G401.6 (cell line): ENCODE measurements at regions not wholly inside any gene's neighbourhood (a gene's known extent, or its start where the extent isn't known, plus 50 kb on each side); places are given as distances from the start of the nearest gene placed in this dataset.

ENCODE experiments used
- FAIRE-seq: peaks from 2 replicates; lab custom pipeline; 2012; peaks lifted over from hg19 to GRCh38; lab: Jason Lieb, UNC

DNA sequence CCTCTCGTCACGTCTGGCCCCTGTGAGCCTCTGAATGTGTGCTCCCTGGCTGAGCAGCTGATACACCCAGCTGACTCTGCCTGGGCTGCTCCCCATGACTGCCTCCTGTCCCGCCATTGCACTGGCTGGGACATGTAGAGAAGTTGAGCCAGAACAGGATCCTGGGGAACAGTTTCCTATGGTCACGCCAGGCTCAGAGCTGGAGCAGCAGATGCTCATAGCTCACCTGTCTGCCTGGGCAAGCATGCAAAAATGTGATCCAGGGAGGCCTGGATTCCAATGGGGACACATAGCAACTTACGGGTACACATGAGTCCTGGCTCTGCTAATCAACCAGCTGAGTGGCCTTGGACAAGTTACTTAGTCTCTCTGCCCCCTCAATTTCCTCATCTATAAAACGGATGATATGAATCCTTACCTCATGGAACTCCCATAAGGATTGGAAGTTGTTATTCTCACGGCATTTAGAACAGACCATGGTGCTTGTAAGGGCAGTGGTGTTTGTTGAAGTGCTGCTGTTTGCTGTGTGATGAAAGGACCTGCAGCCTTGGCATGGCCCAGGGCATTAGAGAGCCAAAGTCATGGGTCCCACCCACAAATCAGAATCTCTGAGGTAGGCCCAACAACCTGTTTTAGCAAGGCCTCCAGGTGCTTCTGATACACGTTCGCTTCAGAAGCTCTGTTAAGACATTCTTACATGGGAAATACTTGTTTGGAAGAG, 150.3 kb upstream of the VANGL1 start:
- no peak for FAIRE-seq

DNA sequence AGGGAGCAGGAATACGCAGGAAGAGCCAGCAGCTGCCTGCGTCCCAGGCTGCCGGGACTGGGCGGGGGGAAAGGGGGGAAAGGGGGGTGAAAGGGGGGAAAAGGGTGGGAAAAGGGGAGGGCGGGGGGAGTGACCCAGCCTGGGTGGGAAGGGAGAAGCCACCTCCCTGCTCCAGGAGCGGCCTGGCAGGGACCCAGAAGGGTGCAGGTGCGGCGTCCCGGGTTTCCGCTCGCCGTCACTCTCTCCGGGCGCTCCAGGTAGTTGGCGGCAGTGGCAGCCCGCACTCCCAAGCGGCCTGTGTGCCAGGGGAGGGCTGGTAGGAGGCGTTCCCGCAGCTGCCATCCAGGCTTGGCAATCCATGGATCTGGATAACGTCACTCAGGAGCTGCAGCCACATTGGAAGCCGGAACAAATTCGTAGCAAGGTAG, 141.0 kb upstream of the NGF start:
- FAIRE-seq = no peak

DNA sequence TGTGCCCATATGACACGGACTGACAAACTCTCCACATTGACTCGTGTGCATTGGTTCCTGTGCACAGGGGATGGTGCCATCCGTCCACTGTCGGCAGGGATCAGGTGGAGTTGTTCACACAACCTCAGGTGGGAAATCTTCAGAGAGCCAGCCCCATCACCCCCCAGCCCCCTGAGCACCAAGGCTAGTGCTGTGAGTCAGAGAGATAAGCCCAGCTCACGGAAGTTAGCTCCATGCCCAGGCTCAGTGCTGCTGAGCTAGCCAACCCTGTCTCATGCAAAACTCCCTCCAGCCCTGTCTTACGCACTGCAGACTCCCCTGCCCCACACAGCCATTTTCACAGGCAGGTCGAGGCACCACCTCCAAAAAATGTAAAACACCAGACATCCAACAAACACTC, 139.0 kb upstream of the NGF start:
- FAIRE-seq = no peak

DNA sequence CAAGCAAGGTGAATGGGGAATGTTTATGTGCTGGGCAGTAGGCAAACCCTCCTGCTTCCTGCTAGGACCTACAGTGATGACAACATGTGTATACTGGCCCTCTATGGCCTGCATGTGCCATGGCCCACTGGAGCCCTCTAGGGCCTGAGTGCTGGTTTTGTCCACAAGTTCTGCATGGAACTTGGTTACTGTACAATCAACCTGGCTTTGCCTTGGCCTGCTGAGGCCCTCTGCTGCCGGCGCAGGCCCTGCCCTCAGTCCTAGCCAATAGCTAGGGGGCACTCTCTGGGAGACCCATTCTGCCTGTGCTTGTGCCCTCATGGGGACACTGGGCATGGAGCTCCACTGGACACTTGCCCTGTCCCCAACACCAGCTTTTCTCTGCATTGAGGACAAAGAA, 138.6 kb upstream of the NGF start:
- FAIRE-seq = no peak

DNA sequence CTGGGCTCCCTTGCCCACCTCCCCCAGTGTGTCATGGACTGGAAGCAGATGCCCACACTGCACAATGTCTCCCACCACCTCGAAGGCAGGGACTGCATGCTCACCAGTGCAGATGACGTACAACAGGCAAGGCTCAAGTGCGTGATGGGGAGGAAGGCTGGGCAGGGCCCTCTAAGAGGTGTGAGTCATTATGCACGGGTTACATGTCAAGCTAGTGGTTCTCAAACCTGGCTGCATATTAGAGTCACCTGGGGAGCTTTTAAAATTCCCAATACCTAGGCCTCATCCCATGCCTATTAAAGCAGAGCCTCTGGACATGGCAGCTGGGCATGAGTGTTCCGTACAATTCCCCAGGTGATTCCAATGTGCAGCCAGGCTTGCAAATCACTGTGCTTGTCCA, 137.9 kb upstream of the NGF start:
- FAIRE-seq = no peak

DNA sequence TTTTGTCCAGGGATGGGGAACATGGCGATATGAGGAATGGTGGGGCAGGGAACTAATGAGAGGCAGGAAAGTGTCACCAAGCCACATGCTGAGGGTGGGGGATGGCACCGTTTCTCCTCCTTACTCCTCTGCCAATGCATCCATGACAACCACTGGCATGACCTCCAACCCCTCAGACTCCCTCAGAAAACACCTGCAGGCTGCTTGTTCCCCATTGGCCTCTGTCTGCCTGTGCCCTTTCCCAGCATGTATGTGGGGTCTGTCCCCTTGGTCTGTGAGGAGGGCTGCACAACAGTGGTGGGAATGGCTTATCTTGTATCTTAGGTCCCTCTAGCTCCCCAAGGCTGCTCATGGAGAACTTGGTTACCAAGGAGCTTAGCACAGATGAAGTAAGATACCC, 137.2 kb upstream of the NGF start:
- FAIRE-seq = no peak

DNA sequence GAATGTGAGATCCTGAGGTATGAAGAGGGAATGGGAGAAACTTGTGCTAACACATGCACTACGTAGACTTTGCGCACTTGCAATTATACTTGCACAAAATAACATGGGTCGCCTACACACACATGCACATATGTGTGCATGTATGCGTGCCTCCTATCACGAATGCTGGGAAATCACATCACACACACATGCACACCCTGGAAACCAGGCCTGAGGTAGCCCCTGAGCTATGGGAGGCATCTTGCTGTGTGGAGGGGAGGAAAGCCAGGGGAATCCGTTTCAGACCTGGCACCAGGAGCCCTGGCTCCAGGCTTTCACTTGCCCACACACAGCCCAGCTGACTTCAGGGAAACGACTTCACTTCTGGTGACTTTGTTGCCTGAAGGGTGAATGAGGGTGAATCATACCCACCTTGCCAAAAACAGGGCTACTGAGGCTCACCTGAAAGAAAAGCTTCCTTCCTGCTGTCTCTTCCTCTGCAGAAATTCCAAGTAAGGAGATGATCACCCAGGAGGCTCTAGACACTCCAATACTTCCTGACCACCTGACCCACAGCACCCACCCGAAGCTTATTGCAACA, 136.0 kb upstream of the NGF start:
- FAIRE-seq = no peak

DNA sequence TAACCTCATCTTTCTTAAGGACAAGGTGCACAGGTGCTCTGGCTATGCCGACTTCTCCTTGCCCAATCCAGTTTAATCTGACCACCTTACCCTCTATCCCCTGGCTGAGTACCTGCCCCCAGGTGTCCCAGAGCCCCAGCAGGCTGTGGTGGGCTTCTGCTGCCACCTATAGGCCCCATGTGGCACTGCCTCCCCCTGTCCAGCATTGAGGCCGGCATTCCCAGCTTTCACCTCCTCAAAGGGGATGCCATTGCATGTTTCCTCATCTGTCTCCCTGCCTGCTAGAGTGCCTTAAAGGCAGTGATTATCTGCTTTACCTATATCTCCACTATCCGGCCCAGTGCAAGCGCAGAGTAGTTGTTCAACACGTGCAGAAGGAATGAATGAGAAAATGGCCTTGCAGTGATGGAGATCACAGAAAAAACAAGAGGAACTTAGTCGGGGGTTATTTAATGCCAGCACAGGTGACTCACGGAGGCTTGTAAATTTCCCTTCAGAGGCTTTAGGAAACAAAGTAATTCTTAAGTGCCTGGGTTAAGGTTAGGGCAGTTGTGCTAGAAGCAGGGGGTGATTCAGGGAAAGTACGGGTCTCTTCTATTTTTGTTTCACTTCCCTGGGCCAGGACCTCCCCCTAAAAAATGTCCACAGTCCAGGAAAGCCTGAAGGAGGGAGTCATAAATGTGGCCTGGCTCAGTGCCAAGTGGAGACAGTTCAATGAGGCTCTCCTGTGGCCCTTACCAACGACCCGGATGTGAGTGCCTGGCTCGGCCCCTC, 131.8 kb upstream of the NGF start:
- FAIRE-seq = no peak

DNA sequence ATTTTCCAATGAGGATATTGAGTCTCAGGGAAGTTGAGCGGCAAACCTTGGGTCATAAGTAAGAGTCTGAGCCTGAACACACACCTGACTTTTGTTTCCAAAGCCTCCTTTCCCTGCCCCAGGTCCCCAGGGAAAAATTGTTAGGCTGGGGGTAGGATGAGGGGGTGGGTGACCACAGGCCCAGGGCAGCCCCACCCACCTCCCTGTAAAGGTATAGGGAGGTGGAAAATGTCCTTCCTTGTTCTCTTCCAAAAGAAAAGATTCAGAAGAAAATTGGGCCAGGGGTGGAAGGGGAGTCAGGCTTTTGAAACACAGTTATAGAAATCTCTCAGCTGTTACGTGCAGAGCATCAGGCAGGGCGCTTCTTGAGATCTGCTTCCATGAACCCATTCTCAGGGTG, 129.7 kb upstream of the NGF start:
- FAIRE-seq = no peak

DNA sequence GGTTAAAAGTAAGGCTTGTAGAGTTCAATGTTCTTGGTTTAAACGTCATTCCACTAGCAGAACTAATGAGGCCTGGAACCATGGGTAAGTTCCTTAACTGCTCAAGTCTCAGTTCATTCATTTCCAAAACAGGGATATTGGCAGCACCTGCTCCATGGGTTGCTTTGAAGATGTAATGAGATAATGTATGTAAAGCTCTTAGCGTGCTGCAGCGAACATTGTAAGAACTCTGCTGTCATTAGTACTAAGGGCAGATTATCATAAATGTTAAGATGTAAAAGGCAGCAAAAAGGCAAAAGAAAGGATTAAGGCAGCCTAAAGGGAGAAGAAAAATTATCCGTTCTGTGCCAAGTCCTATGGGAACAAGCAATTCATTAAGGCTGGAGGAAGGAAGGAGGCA, 129.1 kb upstream of the NGF start:
- no peak for FAIRE-seq

DNA sequence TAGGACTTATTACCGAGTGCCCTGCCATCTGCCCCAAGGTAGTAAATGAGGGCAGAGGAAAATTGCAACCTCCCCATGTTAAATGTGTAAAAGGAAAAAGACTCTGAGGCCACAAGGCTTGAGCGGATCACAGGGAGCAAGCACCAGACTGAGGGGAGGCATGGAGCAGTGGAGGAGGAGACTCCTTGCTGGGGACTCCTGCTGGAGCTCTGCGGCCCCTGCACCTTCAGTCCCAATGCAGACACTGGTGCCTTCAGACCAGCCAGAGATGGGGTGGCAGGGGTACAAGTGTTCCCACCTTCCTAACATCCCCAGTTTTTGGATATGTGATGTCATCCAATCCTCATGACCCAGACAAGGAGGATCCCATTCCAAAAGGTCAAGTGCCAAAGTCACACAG, 128.4 kb upstream of the NGF start:
- FAIRE-seq = no peak

DNA sequence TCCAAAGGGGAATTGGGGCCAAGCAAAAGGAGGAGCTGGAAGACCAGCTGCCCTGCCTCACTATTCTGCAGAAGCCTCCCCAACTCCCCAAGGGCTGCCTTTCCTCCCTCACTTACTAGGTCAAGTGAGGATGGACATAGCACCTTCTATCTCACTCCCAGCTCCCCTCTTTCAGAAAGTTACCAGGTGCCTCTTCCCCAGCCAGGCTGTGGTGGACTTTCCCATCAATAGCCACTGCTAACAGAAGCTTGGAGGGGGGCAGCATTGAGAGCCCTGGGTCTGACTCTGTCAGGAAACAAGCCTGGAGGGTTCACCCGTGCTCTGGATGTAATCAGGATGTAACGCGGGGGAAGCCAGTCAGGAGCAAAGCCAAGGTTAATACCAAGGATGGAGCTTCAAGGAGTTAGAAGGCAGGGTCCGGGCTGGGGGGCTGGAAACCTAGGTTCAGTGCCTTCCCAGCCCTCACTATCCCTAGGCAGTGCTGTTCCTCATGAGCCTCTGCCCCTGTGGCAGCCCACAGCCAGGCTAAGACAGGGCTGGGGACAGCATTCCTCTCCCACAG, 127.8 kb upstream of the NGF start:
- no peak for FAIRE-seq

DNA sequence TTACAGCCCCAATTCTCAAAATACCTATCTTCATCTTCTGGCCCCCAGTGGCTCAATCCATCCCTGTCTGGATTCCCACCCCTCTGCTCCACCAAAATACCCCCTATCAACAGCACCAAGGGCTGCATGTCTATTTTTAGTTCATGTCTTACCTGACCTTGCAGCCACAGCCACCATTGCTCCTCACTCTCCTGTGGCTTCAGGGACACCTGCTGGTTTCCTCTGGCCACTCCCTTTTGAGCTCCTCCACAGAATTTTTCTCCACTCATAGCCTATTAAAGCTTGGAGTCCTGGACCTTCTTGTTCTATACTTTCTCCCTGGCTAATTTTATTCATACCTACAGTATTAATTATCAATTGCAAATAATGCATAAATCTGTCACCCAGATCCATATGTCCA, 125.3 kb upstream of the NGF start:
- no peak for FAIRE-seq

DNA sequence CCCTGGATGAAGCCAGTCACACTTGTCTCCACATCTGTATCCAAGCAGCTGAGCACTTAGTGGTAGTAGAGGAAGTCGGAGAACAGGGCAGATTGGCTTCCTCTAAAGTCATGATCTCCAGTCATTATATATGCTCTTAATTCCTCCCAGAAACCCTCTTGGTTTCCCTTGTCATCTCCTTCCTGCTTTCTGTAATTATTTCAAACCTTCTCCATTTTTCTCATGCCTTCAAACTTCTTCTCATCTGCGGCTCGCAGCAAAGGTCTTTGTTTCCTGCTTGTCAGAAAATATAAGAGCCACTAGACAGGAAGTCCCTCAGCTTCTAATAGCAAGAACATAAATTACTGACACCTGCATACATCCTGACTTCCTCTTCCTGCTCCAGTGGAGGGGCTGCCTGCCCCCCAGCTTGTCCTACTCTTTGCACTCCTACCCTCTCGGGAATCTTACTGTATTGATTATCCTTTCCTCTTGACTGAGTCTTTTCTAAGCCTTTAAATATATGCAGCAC, 124.6 kb upstream of the NGF start:
- no peak for FAIRE-seq

DNA sequence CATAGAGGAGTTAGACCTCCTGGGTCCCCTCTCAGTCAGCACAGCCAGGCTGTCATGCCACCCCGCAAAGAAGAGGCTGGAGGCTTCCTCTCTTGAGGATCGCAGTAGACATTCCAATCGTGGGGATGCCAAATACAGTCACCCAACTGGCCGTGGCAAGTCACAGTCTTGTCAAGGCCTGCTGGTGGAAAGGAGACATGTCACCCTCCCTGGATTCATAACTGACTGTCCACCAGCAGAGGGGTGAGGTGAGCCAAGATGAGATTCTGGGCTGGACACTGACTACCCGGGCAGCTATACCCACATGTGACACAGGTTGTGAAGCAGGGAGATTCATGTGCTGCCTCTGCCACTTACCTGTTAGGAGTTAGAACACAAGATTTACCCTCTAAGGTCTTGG, 123.5 kb upstream of the NGF start:
- no peak for FAIRE-seq

DNA sequence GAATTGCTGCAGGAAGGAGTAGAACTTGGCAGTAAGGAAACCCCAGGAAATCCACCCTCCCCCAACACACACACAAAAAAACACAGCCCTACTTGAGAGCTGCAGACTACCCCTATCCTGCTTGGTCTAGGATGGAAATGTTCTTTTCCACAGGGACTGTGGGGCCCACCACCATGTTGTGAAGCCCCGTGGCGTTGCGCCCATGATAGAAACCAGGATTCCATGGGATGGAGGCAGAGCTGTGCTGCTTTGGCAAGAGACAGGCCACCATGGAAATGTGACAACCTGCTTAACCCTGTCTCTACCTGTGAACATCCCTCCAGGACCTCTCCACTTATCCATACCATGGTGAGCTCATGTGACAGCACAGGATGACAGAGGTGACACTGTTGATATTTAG, 121.1 kb upstream of the NGF start:
- FAIRE-seq = no peak

DNA sequence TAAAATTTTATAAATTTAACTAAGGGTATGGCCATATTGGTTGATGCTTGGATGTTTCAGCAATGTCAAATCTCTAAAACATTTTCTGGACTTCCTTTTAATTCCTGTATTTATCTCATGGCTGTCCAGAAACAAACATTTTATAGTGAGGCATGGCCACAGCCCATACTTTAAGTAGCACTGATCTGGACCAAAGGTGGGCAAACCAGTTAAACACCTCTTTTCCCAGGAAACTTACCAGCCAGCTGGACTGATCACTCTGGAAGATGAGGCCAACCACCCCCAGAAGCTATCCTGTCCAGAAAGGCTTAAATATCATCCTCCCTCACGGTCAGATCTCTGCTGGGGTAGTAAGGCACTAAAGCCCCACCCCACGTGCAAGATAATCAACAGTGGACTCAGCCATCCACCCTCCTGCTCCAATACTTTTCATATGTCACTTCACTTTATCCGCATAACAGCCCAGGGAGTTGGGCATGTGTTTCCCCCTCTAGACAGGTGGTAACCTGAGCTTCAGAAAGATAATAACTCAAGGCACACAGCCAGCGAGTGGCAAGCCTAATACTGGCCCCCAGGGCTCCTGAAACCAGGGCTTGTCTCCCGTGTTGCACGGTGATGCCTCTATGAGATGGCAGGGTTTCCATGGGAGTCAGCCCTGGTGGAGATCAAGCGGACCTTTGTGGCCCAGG, 120.5 kb upstream of the NGF start:
- no peak for FAIRE-seq

DNA sequence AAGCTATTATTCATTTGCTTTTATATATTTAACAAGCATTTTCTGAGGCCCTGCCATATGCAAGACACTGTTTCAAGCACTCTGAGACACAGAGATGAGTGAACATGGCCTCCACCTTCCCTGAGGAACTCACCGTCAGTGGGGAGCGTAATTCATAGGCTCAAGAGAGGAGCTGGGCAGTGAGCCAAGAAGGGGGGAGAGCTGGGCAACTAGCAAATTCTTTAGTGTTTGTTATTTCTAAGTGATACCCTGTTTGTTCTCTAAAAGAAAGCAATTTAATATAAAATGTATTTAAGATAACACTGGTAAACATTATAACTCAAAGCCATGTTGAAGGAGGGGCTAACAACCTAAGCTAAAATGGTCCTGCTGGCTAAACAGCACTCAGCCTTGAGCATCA, 119.2 kb upstream of the NGF start:
- FAIRE-seq = no peak

DNA sequence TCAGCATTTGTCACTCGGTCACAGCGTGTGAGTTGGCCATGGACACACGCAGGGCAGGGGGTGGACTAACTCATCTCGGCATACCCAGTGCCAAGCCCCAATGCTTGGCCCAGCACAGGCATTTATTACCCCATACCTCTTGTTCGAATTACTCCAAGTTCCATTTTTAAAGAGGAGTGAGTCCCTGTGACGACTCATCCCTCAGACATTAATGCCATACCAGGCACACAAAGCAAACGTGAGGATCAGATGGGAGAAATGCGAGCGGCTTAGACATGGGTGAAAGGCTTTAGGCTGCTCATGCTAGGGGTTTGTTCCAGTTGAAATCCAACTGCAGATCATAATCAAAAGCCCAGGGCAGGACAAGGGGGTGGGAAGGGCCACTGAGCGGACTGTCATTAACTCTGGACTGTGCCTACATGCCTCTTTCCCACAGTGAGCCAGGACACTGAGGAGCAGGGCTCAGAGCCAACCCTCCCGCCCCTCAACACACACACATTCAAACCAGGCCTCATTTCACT, 118.5 kb upstream of the NGF start:
- no peak for FAIRE-seq

DNA sequence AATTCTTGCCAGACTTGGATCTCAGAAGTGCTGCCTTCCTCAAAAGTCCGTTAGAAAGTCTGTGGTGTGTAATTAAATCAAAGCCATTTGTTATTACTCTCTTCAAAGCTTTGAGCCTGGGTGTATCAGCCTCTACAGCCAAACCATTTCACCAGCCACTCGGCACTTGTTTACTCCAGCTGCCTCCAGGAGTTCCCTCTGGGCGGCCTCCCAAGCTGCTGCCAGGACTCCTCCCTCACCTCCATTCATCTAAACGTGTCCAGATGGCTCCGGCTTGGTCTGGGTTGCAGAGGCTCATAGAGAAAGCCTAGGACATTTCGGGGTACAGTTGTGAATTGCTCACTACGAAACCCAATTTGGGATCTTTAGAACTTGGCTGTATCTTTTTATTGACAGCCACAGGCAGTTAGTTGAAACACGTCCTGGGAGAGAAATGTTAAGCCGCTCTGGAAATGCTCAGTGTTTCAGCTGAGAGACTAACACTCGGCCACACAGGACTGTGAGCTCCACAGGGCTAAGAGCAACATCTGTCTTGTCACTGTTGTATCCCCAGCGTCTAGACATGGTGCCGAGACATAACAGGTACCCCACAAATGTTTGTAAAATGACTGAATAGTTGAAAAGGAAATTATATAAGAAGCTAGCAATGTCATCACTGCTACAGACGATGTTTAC, 116.9 kb upstream of the NGF start:
- FAIRE-seq = no peak

DNA sequence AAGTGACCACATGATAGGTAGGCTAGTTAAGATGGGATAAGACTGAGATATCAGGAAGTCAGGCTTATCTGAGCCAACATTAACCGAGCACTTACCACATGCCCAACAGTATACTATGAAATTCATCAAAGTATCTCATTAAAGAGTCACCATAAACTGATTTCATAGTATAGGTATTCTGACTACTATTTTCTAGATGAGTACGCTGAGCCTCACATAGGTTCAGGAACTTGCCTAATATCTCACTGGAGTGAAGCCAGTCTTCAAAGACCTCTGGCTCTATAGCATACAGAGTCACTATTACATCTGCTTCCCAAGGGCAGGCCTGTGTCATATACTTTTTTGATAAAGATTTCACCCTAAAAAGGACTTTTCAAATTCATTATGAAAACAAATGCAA, 115.6 kb upstream of the NGF start:
- no peak for FAIRE-seq
